ENCODE measurements at regions not wholly inside any gene's neighbourhood (a gene's known extent, or its start where the extent isn't known, plus 50 kb on each side); places are given as distances from the start of the nearest gene placed in this dataset.

- FAIRE-seq (no peak), ATAC-seq (no peak), DNase-seq (ENCODE audit: extremely low read depth in 1 of 4, low spot score in 3 of 4) (no peak)
- Histone ChIP-seq H3K4me3 (no peak overlapping the region), H3K9me1 (ENCODE audit: control insufficient read depth, insufficient read depth, low read length) (no peaks in the 10 kb centered on the region), H3K27me3 (ENCODE audit: control insufficient read depth in 2 of 2, insufficient read depth in 2 of 2, low read length in 2 of 2) (no peaks in the 10 kb centered on the region), H3K9me3 (replicated peaks; ENCODE audit: control insufficient read depth, insufficient read depth, low read depth, low read length) (no peaks in the 10 kb centered on the region), H3K27ac (ENCODE audit: extremely low read depth, low read depth, low read length) (no peak overlapping the region), H3K4me2 (ENCODE audit: insufficient read depth, low read length) (no peak overlapping the region), H3K4me1 (replicated peaks in 1 of 2; ENCODE audit: control insufficient read depth in 2 of 2, insufficient read depth in 2 of 2, low read length in 2 of 2) (no peaks in the 10 kb centered on the region), H4K20me1 (replicated peaks; ENCODE audit: control insufficient read depth, insufficient read depth, low read length) (no peaks in the 10 kb centered on the region), H3K36me3 (ENCODE audit: control insufficient read depth, insufficient read depth, low read length) (no peaks in the 10 kb centered on the region), H3K79me2 (ENCODE audit: control insufficient read depth, insufficient read depth, low read length) (no peaks in the 10 kb centered on the region), H3K9ac (ENCODE audit: insufficient read depth in 1 of 2, low read depth in 2 of 2, low read length in 2 of 2) (no peak overlapping the region), H2AFZ (ENCODE audit: low read depth, low read length) (no peak overlapping the region)
- BruUV-seq (replicated peaks) = no TSS peak
- ChIA-PET CTCF (ENCODE audit: low intra/inter-chr PET ratio) (no interaction called here), POLR2A (no interaction called here)
- 3% methylated on average over 6 of the region's 6 CpGs for WGBS (ENCODE audit: insufficient coverage, low coverage, missing lambda C conversion rate)
- in situ Hi-C loops (cut with MboI) = no loop called here
- intact Hi-C loops (cut with micrococcal nuclease) = no loop called here
- no peak for TF ChIP-seq RBM17 (IDR thresholded peaks at IDR 0.05; ENCODE audit: borderline replicate concordance, low read depth, low read length)
- TF ChIP-seq RAD21 (CRISPR knock-in tag; conservative IDR thresholded peaks at IDR 0.05 in 1 of 2, IDR thresholded peaks at IDR 0.05 in 1 of 2) = peak in 1 of 2 experiments; percentile 10; a peak in 1 of 4 replicates
Observed at GRCh38 chr15:35857567-35858226, 311.7 kb upstream of the DPH6 start.

GRCh38 chr15:35858707-35859106 is 312.7 kb upstream of the DPH6 start:
- Histone ChIP-seq H2AFZ (ENCODE audit: low read depth, low read length) (no peak overlapping the region), H3K4me3 (no peak overlapping the region), H3K27ac (ENCODE audit: extremely low read depth, low read depth, low read length) (no peak overlapping the region), H3K9me1 (ENCODE audit: control insufficient read depth, insufficient read depth, low read length) (no peaks in the 10 kb centered on the region), H3K4me1 (replicated peaks in 1 of 2; ENCODE audit: control insufficient read depth in 2 of 2, insufficient read depth in 2 of 2, low read length in 2 of 2) (no peaks in the 10 kb centered on the region), H4K20me1 (replicated peaks; ENCODE audit: control insufficient read depth, insufficient read depth, low read length) (no peaks in the 10 kb centered on the region), H3K9ac (ENCODE audit: insufficient read depth in 1 of 2, low read depth in 2 of 2, low read length in 2 of 2) (no peak overlapping the region), H3K9me3 (replicated peaks; ENCODE audit: control insufficient read depth, insufficient read depth, low read depth, low read length) (no peaks in the 10 kb centered on the region), H3K27me3 (ENCODE audit: control insufficient read depth in 2 of 2, insufficient read depth in 2 of 2, low read length in 2 of 2) (no peaks in the 10 kb centered on the region), H3K79me2 (ENCODE audit: control insufficient read depth, insufficient read depth, low read length) (no peaks in the 10 kb centered on the region), H3K4me2 (ENCODE audit: insufficient read depth, low read length) (no peak overlapping the region), H3K36me3 (ENCODE audit: control insufficient read depth, insufficient read depth, low read length) (no peaks in the 10 kb centered on the region)
- CTCF ChIA-PET (ENCODE audit: low intra/inter-chr PET ratio) = interaction anchor here (0.5 kb wide), 1 partner anchor 703 kb away, joined by 3 read pairs; no protein-coding TSS in a partner anchor
- POLR2A ChIA-PET = no interaction called here
- FAIRE-seq (no peak), ATAC-seq (no peak), DNase-seq (ENCODE audit: extremely low read depth in 1 of 4, low spot score in 3 of 4) (no peak)
- intact Hi-C loops (cut with micrococcal nuclease) = no loop called here
- BruUV-seq (replicated peaks) = no TSS peak
- in situ Hi-C loops (cut with MboI) = no loop called here
- 4% methylated on average over 3 of the region's 3 CpGs for WGBS (ENCODE audit: insufficient coverage, low coverage, missing lambda C conversion rate)
- TF ChIP-seq CTCFL (IDR thresholded peaks at IDR 0.05; ENCODE audit: borderline replicate concordance, insufficient read depth, low read depth, low read length, poor library complexity, severe bottlenecking) (no peak), ADNP (tag; IDR thresholded peaks at IDR 0.05) (no peak), ZNF717 (CRISPR knock-in tag; IDR thresholded peaks at IDR 0.05) (no peak), SRSF3 (IDR thresholded peaks at IDR 0.05; ENCODE audit: insufficient read depth, low read length) (no peak), RBM17 (IDR thresholded peaks at IDR 0.05; ENCODE audit: borderline replicate concordance, low read depth, low read length) (no peak), E2F8 (IDR thresholded peaks at IDR 0.05; ENCODE audit: low read depth, partially characterized antibody) (no peak), KAT7 (CRISPR knock-in tag; IDR thresholded peaks at IDR 0.05; ENCODE audit: borderline replicate concordance) (no peak), SREBF2 (CRISPR knock-in tag; IDR thresholded peaks at IDR 0.05) (no peak), ZZZ3 (IDR thresholded peaks at IDR 0.05) (no peak)
